Heart left ventricle (tissue), 16 donors: ENCODE measurements at regions not wholly inside any gene's neighbourhood (a gene's known extent, or its start where the extent isn't known, plus 50 kb on each side); places are given as distances from the start of the nearest gene placed in this dataset.

ENCODE experiments used
- ATAC-seq, 4 donors: fragments of 200-7000 bp; cut with Tn5 transposase; one replicate each; pipeline ENCODE4 v1.9.1; 2020 to 2022; ENCODE audit warnings: moderate library complexity in 4 of 4, mild to moderate bottlenecking in 3 of 4, moderate number of reproducible peaks in 1 of 4
- DNase-seq, 5 donors: peaks; one replicate each; pipeline ENCODE4 v3.0.0-alpha.2; 2020
- H3K27ac ChIP-seq, 12 donors: fragments of 200-600 bp; sonication (generic) in 4 of 12; one replicate each; pipeline versions ENCODE4 v1.5.0 to v1.8.0; 2016 to 2022; ENCODE audit warnings: mild to moderate bottlenecking in 2 of 12
- H3K27me3 ChIP-seq, 9 donors: fragments of 200-600 bp; sonication (generic) in 2 of 9; one replicate each; pipeline versions ENCODE4 v1.5.1 to v1.8.0; 2016 to 2022; ENCODE audit warnings: mild to moderate bottlenecking in 3 of 9
- H3K36me3 ChIP-seq, 9 donors: fragments of 200-600 bp; sonication (generic) in 2 of 9; one replicate each; pipeline versions ENCODE4 v1.5.0 to v1.8.0; 2018 to 2022; ENCODE audit warnings: mild to moderate bottlenecking in 2 of 9
- H3K4me1 ChIP-seq, 12 donors: fragments of 200-600 bp; sonication (generic) in 4 of 12; one replicate each; pipeline versions ENCODE4 v1.5.0 to v1.8.0; 2016 to 2022; ENCODE audit warnings: mild to moderate bottlenecking in 3 of 12
- H3K4me3 ChIP-seq, 12 donors: fragments of 200-600 bp; sonication (generic) in 4 of 12; one replicate each; pipeline versions ENCODE4 v1.5.0 to v1.8.0; 2017 to 2022; ENCODE audit warnings: mild to moderate bottlenecking in 9 of 12, moderate library complexity in 4 of 12
- H3K9me3 ChIP-seq, 12 donors: fragments of 200-600 bp; sonication (generic) in 4 of 12; one replicate each; pipeline versions ENCODE4 v1.5.0 to v1.8.0; 2016 to 2022; ENCODE audit warnings: mild to moderate bottlenecking in 1 of 12
- CTCF ChIP-seq, 12 donors: fragments of 200-600 bp; sonication (generic) in 4 of 12; IDR thresholded peaks; one replicate each; pipeline versions ENCODE4 v1.5.0 to v1.8.0; 2018 to 2022; ENCODE audit warnings: antibody characterized with exemption in 12 of 12, mild to moderate bottlenecking in 5 of 12
- POLR2A ChIP-seq, 2 donors: fragments of 450-650 bp; IDR thresholded peaks; one replicate each; pipeline ENCODE4 v1.6.1; 2017; ENCODE audit warnings: antibody characterized with exemption in 2 of 2, mild to moderate bottlenecking in 2 of 2, moderate library complexity in 2 of 2
- WGBS, 4 donors: extraction: QIAGEN DNeasy Blood & Tissue Kit in 2 of 4; methylation state at CpG; one replicate each; pipeline versions ENCODE4 v1.1.5 to v1.1.7; 2013 to 2018; 5-methylcytosine and 5-hydroxymethylcytosine counted together
- intact Hi-C, 10 donors: fragments of 100-400 bp; cut with DNase I; formaldehyde crosslinking; loops; one replicate each; pipeline versions ENCODE4 v1.11.1 to v1.14.2; 2022
- donor health status: ischemic (EF 13 %, LVEDD 7.1; RV severe dilation, severe dysfunction).
- donor health status: healthy with polysubstance abuse.
- donor health status: DM: no; HTN: yes; CAD: no.
- donor health status: DM: no; HTN: no; CAD: no.
- donor health status: ischemic (EF 25% LVEDD 6.9; RV normal size, moderate dysfunction).
- donor health status: ischemic (EF 25% LVEDD 5.7; RV mildly dilated, moderate dysfunction).
- donor health status: healthy.
- donor health status: DM: yes; HTN: yes; CAD: no.
- donor health status: ischemic (EF 35%, LVEDD 5.7; RV mildly dilated, moderate dysfunction).
- donor health status: nonischemic (EF 11% LVEDD 7.7; RV severe dilation, severe dysfunction).
- donor health status: DM: yes; HTN: yes; CAD: no.
- donor health status: PGD.
- donor health status: ischemic (EF 29% LVEDD 5.4; RV normal size, mild dysfunction).
- donor health status: nonischemic (EF 23%, LVEDD 6.1; RV moderate dilation, normal function).

- Histone ChIP-seq H3K27me3 (no peaks in the 10 kb centered on the region), H3K4me1 (peaks cover 13 to 83% (median 68%) of the 10 kb centered on the region in 12 donors), H3K9me3 (no peaks in the 10 kb centered on the region), H3K36me3 (no peaks in the 10 kb centered on the region), H3K27ac (peak overlapping the region; percentile 53 to 82 (median 70)), H3K4me3 (no peak overlapping the region)
- DNase-seq (peak in 3 of 5 donors; percentile 47 to 68 (median 59)), ATAC-seq (peak in 1 of 4 donors; percentile 9)
- WGBS, 4 donors, result 68 to 84% (median 71%) methylated on average over 5 of the region's 5 CpGs
- intact Hi-C loops, result loop anchor here in 5 of 10 donors (5.0 to 10.0 kb wide), 4 partner anchors 162 to 399 kb away; partner anchors contain the start of gene FGGY (in 1 of the 5)
- TF ChIP-seq CTCF (IDR thresholded peaks at IDR 0.05) (no peak), POLR2A (IDR thresholded peaks at IDR 0.05) (no peak)
These were observed 111.8 kb upstream of the JUN start for GRCh38 chr1:58895559-58896145.

GRCh38 chr1:58896246-58897183, 112.7 kb upstream of the JUN start:
- DNase-seq (peak; percentile 64 to 84 (median 80)), ATAC-seq (peak; percentile 81 to 87 (median 84))
- intact Hi-C loops, result loop anchor here in 5 of 10 donors (5.0 to 10.0 kb wide), 4 partner anchors 161 to 398 kb away; partner anchors contain the start of gene FGGY (in 1 of the 5)
- WGBS, 4 donors, result 23 to 33% (median 31%) methylated on average over 8 of the region's 8 CpGs
- Histone ChIP-seq H3K27me3 (no peaks in the 10 kb centered on the region), H3K4me1 (peaks cover 13 to 83% (median 68%) of the 10 kb centered on the region in 12 donors), H3K4me3 (no peak overlapping the region), H3K27ac (peak overlapping the region; percentile 53 to 82 (median 74)), H3K9me3 (no peaks in the 10 kb centered on the region), H3K36me3 (no peaks in the 10 kb centered on the region)
- TF ChIP-seq CTCF (IDR thresholded peaks at IDR 0.05) (peak in 1 of 12 donors; percentile 30), POLR2A (IDR thresholded peaks at IDR 0.05) (no peak)

GRCh38 chr1:58898739-58899586, 115.1 kb upstream of the JUN start:
- Histone ChIP-seq H3K27me3 (no peaks in the 10 kb centered on the region), H3K4me1 (peaks cover 13 to 83% (median 59%) of the 10 kb centered on the region in 12 donors), H3K9me3 (no peaks in the 10 kb centered on the region), H3K27ac (peak overlapping the region; percentile 58 to 97 (median 78)), H3K4me3 (no peak overlapping the region), H3K36me3 (no peaks in the 10 kb centered on the region)
- peak; percentile 69 to 87 (median 84) for DNase-seq
- 21 to 29% (median 22%) methylated on average over 9 to 10 of the region's 10 CpGs for WGBS, 4 donors
- intact Hi-C loops, result loop anchor here in 5 of 10 donors (5.0 to 10.0 kb wide), 4 partner anchors 158 to 396 kb away; partner anchors contain the start of gene FGGY (in 1 of the 5)
- TF ChIP-seq POLR2A (IDR thresholded peaks at IDR 0.05) (no peak), CTCF (IDR thresholded peaks at IDR 0.05) (peak in 1 of 12 donors; percentile 23)
- peak; percentile 13 to 64 (median 24) for ATAC-seq
